GM11168 (cell line): ENCODE measurements at regions not wholly inside any gene's neighbourhood (a gene's known extent, or its start where the extent isn't known, plus 50 kb on each side); places are given as distances from the start of the nearest gene placed in this dataset.
"Not testable (repeated sequence)": the region's sequence is repeated elsewhere in the genome, so short reads cannot be mapped to it uniquely, and the experiment has no call there.

Experiments used
- in situ Hi-C: fragments of 300-500 bp; cut with MboI; formaldehyde crosslinking; loops from one replicate; pipeline ENCODE4 v1.12.0; 2022; ENCODE audit warnings: low sequenced_read_pairs; ENCODE audit not compliant: unreplicated experiment

- in situ Hi-C loops: no loop called here
Measured at GRCh38 chr9:86598411-86599239, 244.4 kb upstream of the TUT7 start.

DNA sequence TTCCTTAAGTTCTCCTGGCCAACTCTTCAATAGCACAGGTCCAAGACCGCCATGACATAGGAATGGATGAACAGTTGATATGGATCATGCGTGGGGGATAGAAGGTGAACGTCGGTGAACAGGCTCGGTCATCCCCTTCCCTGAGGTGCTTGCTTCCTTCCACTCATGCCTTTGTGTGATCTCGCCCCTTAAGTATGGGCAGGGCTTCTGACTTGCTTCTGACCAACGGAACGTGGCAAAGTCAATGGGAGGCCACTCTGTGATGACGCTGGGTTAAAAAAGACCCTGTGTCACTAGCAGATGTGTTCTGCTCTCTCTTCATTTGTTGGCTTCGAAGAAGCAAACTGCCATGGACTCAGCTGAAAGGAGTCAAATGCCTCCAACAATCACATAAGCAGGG is 240.5 kb upstream of the TUT7 start:
- in situ Hi-C loops: no loop called here

GRCh38 chr9:86591472-86591871 is 237.3 kb upstream of the TUT7 start:
- in situ Hi-C loops: no loop called here

GRCh38 chr9:86589730-86590129 is 235.5 kb upstream of the TUT7 start:
- in situ Hi-C loops: no loop called here

DNA sequence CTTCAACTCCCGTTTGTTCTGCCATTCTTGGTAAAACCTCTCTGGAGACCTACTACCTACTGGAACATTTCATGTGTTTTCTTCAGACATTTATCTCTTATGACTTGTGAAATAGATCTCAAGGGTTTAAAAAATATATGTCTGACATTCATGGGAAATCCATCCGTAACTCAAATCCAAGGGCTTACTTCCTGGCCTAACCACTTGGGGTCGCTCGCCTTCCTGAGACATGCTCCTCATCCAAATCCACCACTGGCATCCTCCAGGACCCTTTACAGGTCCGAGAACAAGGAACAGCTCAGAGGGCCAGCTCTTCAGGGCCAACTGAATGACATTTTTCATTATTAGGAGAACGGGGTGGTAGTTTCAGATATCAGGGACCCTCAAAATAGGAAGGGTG is 235.1 kb upstream of the TUT7 start:
- in situ Hi-C loops: no loop called here

- in situ Hi-C loops: no loop called here
Measured at GRCh38 chr9:86586144-86586494, 231.9 kb upstream of the TUT7 start.

DNA sequence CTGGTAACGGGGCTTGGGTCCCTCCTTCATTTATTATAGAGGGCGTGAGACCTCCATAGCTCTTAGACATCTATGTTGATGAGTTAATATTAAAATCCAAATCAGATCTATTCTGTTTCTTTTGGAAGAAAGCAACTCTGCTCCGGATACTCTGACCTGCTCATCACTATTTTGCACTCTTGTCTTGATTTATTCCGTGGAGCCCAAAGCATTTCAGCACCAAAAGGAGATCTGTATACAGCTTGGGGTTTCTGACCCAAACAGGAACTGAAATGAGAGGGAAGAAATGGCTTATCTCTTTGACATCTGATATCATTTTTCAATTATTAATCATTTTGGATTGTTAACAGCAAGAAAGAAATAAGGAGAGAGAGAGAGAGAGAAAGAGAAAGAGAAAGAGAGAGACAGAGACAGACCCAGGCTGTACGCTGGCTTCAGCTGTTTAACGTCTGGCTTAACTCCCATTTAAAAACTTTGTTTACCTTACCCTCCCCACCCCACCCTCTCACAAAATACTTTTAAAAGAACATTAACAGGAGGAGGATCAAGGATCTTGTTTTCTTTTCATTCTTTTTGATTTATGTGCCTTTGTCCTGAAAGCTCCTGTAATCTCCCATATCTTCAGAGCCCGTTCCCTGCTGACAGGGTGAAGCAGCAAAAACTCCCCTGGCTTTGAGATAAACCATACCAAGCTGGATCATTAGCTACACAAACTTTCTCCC is 231.4 kb upstream of the TUT7 start:
- in situ Hi-C loops: no loop called here

DNA sequence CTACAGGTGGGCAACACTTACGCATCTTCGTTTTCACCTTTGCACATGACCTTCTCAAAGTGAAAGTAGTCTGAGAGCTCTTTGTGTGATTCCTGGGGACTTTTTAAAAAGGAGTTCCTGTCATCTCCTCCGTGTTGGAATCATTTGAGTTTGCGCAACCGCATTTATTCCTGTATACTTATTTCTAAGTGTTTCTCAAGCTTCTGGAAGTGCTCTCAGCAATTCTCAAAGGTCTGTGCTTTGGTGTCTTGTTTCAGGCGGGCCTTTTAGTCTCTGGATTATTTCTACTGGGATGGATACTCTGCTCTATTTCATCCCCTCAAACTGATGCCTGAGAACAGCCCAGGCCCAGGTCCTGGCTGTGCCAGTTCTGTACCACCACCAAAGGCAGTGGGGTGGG is 226.5 kb upstream of the TUT7 start:
- in situ Hi-C loops: no loop called here

GRCh38 chr9:86578722-86579121 is 224.5 kb upstream of the TUT7 start:
- in situ Hi-C loops: no loop called here

DNA sequence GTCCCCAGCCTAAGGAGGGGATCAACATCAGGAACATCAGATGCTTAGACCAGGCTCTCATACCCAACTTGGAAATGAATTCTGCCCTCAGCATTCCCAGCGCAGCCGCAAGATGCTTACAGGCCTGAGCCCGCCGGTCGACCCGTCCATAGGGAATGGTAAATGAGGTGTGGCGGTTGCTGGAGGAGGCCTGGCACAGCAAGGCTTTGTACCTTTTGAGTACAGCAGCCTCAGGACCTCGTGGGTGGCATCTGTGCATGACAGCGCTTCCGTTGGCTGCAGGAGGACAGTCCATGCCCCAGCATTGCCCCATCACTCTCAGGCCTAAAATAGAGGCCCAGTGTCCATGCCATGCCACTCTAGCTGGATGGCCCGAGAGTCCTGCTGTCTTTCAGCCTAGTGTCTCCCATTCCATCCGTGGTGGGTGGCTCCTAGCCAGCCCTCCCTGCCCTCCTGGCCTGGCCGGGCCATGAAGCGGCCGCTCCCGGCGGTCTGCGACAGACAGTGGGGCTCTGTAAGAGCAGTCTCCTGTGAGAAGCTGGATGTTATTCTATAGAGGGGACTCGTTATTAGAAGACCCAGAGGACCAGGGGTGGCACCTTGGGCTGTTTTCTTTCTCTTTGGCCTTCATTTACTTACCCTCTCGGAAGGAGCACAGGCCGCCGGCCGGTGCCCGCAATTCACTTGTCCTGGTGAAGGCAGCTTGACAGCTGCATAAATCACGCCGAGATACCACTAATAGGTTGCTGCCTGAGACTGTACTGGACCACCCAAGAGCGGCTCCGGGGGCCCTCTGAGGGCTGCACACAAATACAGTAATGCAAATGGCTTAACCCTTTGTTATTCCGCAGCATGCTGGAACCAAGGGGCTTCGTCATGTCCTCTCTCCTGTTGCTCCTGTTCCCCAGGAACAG is 223.5 kb upstream of the TUT7 start:
- in situ Hi-C loops: no loop called here

GRCh38 chr9:86575825-86576525 is 221.8 kb upstream of the TUT7 start:
- in situ Hi-C loops: no loop called here

DNA sequence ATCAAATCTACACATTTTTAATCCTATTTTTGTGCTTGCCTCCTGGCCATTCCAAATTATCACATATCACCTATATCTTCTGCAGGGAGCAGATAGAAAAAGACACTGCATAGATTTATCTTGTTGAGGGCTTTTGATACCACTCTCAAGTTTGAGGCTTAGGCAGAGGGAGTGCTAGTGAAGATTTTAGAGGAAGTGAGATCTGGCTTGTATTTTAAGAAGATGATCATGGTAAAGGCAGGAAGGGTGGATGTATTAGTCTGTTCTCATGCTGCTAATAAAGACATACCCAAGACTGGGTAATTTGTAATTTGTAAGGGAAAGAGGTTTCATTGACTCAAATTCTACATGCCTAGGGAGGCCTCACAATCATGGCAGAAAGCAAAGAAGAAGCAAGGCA is 220.9 kb upstream of the TUT7 start:
- in situ Hi-C loops: no loop called here

DNA sequence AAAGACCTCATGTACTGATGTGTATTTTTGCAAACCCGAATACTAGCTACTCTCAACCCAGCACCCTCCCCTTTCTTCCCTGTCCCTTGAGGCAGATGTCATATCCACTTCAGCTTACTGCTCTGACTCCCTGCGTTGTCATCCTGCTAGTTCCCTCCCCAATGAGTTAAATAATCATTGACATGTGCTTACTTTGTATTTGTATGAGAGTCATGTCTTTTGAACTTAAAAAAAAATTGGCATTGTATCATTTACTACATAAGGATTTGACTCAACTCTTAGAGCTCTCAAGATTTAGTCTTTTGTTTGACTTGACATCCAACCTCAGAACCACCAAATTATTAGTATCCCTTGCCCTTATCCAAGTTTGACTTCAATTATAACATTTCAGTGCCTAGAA is 219.7 kb upstream of the TUT7 start:
- in situ Hi-C loops: no loop called here

DNA sequence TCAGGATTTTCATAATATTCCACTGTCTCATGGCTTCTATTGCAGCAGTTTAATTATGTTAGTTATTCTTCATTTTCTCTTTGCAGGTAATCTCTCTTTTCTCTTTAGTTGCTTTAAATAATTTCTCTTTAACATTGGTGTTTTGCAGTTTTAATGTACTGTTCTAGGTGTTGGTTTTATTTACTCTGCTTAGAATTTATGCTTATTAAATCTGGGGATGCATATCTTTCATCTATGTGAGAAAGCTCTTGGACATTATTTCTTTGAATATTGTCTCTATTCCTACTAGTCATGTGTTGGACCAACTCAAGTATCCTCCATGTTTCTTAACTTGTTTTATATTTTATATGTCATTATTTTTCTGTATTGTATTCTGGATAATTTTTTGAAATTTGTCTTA is 218.7 kb upstream of the TUT7 start:
- in situ Hi-C loops: no loop called here

DNA sequence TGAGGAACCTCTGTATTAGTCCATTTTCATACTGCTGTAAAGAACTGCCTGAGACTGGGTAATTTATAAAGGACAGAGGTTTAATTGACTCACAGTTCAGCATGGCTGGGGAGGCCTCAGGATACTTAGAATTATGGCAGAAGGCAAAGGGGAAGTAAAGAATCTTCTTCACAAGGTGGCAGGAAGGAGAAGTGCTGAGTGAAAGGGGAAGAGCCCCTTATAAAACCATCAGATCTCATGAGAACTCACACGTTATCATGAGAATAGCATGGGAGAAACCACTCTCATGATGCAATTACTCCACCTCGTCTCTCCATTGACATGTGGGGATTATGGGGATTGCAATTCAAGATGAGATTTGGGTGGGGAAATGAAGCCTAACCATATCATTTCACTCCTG is 211.4 kb upstream of the TUT7 start:
- in situ Hi-C loops: not testable (repeated sequence)

GRCh38 chr9:86563936-86564335 is 209.7 kb upstream of the TUT7 start:
- in situ Hi-C loops: no loop called here

DNA sequence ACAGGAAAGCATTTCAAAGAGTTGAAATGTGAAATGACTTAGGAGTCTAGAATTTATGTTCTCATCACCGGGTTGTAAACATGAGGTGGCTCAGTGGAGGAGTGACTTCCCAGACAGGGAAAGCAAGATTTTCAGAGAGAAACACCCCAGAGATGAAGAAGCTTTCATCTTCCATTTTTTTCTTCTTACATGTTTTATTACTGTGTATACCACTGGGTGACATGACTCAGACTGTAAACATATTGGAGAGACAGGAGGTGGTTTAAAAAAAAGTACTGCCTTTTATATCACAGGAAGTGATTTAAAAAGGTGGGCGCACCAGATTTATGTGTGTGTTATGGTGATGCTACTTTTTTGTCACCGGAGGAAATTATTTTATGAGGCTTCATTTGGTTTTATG is 209.1 kb upstream of the TUT7 start:
- in situ Hi-C loops: no loop called here

GRCh38 chr9:86562691-86563090 is 208.5 kb upstream of the TUT7 start:
- in situ Hi-C loops: no loop called here

DNA sequence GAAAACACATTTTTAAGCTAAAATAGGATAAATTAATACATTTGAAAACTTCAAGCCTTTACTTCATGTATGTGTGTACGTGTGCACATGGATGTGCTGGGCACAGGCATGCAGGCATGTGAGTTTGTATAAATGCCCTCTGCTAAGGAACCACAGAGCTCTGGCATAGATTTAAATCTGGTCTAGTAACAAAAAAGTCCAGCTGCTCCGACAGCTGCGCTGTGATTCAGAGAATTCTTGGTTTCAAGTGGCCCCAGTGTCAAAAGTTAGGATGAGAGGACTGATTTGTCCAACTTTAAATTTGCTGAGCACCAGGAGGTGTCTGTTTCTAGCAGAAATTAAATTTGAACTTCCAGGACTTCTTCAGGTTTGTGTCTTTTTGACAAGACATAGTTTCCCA is 203.7 kb upstream of the TUT7 start:
- in situ Hi-C loops: no loop called here

DNA sequence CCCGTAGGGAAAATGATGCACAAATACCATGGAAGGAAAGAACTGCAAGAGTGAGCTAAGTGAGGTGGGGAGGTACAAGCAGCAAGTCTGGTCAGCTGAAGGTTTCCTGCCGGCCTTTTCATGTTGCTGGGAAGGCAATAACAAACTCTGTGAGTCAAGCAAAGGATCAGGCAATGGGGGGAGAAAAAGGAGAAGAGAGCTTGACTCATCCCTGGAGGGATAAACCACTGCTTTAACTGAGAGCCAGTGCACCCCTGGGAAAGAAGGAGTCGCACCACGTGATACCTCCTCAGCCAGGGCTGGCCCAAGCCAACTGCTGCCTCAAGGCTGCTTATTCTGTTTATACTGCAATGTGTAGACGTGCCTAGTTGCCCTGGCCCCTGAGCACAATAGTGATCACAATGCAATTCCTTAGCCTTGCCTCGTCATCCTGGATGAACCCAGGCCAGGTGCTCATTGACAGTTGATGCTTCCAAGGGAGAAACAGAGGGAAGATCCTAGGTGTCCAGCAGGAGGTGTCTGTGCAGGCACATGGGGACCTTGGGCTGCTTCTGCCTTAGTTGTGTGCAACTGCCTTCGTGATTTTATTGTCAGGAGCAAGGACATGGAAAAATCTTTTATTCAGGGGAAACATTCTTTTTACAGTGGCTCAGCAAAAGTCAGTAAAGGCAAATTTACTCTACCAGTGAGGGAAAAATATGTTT is 203.0 kb upstream of the TUT7 start:
- in situ Hi-C loops: no loop called here
